LNCaP clone FGC (cell line): ENCODE measurements at regions not wholly inside any gene's neighbourhood (a gene's known extent, or its start where the extent isn't known, plus 50 kb on each side); places are given as distances from the start of the nearest gene placed in this dataset.

ENCODE experiments used
- DNase-seq: peaks from one replicate; pipeline ENCODE4 v3.0.0-alpha.2; 2011; ENCODE audit warnings: low read depth
- H3K4me3 ChIP-seq: 2 replicates; pipeline ENCODE4 v1.5.1; 2011; ENCODE audit warnings: mild to moderate bottlenecking, low read depth, low read length, control low read depth
- CTCF ChIP-seq: IDR thresholded peaks from 2 replicates; pipeline ENCODE4 v1.5.1; 2012; ENCODE audit warnings: mild to moderate bottlenecking; ENCODE audit not compliant: control insufficient read depth, insufficient read depth; ENCODE audit errors: extremely low read depth

DNA sequence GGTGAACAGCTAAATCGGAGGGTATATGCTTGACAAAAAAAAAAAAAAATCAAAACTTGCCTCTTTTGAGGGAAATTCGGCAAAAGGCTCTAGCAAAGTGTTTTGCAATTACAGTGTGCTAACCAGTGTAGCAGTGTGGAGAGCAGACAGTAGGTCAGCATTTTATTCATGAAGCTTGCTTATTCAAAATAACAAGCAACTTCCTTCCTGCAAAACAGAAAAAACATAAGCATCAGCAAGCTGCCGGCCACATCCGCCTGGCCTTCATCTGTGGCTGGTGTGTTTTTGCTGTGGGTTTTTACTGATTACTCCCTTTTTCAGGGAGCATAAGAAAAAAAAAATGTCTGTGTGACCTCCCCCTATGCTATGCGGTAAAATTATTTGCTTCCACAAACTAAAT, 434.1 kb downstream of the OCA2 start:
- no peak overlapping the region for H3K4me3 ChIP-seq
- no peak for DNase-seq
- TF ChIP-seq CTCF, result no peak

DNA sequence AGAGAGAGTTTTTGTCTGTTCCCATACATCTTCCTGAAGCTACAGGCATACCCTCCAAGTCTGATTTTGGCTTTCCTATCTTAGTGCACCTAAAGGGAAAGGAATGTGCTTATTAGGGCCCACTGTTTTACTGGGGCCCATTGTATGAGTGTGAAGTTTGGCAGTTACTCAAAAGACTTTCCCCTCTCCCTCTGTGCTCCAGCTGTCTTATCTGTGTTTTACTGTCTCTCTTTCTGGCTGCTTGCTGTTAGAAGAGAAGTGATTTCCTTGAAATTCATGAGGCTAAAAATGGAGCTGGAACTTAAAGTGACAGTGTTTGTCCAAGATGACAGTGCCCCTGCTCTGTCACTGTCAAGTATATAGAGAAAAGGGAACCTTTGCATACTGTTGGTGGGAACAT, 436.2 kb downstream of the OCA2 start:
- DNase-seq, result no peak
- no peak overlapping the region for H3K4me3 ChIP-seq
- TF ChIP-seq CTCF, result no peak

GRCh38 chr15:27660676-27661075, 438.4 kb downstream of the OCA2 start:
- no peak overlapping the region for H3K4me3 ChIP-seq
- TF ChIP-seq CTCF, result no peak
- no peak for DNase-seq

DNA sequence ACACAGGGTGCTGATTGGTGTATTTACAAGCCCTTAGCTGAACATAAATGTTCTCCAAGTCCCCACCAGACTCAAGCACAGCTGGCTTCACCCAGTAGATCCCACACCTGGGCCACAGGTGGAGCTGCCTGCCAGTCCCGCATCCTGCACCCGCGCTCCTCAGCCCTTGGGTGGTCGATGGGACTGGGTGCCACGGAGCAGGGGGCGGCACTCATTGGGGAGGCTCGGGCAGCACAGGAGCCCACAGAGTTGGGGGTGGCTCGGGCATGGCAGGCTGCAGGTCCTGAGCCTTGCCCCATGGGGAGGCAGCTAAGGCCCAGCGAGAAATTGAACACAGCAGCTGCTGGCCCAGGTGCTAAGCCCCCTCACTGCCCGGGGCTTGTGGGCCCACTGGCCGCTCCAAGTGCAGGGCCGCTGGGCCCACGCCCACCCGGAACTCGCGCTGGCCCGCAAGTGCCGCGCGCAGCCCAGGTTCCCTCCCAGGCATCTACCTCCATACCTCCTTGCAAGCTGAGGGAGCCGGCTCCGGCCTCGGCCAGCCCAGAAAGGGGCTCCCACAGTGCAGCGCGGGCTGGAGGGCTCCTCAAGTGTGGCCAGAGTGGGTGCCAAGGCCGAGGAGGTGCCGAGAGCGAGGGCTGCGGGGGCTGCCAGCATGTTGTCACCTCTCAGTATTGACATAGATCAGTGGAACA, 442.7 kb downstream of the OCA2 start:
- no peak for DNase-seq
- TF ChIP-seq CTCF, result no peak
- H3K4me3 ChIP-seq, result no peak overlapping the region

DNA sequence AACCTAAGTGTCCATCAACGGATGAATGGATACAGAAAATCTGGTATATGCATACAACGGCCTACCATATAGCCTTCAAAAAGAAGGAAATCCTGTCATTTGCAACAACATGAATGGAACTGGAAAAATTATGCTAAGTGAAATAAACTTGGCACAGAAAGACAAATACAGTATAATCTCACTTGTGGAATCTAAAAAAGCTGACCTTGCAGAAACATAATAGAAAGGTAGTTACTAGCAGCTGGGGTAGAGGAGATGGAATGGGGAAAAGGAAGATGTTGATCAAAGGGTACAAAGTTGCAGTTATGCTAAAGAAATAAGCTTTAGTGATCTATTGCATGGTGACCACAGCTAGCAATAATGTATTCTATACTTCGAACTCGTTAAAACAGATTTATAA, 444.1 kb downstream of the OCA2 start:
- H3K4me3 ChIP-seq, result no peak overlapping the region
- TF ChIP-seq CTCF, result no peak
- no peak for DNase-seq

GRCh38 chr15:27650244-27650643, 448.9 kb downstream of the OCA2 start:
- TF ChIP-seq CTCF, result no peak
- DNase-seq, result no peak
- no peak overlapping the region for H3K4me3 ChIP-seq

GRCh38 chr15:27648359-27648758, 450.8 kb downstream of the OCA2 start:
- no peak overlapping the region for H3K4me3 ChIP-seq
- no peak for TF ChIP-seq CTCF
- DNase-seq, result no peak
